ENCODE measurements at regions not wholly inside any gene's neighbourhood (a gene's known extent, or its start where the extent isn't known, plus 50 kb on each side); places are given as distances from the start of the nearest gene placed in this dataset.
"Not testable (repeated sequence)": the region's sequence is repeated elsewhere in the genome, so short reads cannot be mapped to it uniquely, and the experiment has no call there.

DNA sequence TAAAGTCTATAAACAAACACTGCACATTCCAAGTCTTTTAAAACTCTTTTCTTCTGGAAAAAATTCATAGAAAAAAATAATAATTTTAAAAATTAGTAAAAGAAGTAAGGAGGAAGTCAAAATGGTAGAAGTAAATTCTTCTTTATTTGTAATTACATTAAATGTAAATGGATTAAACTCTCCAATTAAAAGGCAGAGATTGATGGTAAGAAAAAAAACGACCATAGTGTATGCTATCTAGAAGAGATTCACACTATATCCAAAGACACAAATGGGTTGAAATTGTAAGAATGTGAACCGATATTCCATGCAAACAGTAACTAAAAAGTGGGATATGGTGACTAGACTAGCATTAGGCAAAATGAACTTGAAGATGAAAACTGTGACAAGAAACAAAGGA, 1196.1 kb upstream of the CDH2 start:
- DNase-seq (ENCODE audit: low read depth), result no peak

DNA sequence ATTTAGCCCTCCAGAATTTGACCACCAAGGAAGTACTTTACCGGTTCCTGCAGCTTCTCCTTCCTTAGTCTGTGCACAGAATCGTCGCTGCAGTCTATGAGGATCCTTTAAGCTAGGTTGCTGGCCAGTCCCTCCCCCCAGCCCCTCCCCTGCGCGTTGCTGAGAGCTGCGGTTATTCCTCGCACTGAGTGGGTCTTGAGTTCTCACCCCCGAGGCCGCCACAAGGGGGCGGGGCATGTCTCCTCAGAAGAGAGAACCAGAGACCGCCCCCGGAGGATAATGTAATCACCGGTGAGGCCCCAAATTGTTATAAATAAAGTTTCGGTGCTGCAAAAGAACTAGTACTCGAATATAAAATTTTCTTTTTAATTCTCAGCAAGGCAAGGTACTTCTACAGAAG, 1184.9 kb upstream of the CDH2 start:
- no peak for DNase-seq (ENCODE audit: low read depth)

DNA sequence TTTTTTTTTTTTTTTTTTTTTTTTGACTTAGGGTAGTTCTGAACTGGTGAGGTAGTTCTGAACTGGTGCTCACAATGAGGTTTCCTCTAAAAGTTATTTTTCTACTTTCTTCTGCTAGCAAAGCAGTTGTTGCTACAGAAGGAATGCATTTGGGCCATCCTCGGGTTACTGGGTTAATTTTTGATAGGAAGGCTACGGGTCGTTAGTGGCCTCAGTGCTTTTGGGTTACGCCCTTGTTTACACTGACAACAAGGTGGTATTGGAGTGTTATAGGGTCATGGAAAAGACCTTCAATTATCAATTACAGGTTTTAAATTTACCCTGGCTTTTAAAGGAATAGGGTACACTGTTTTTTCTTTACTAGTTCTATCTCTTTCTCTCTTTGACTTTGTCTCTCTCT, 1183.7 kb upstream of the CDH2 start:
- not testable (repeated sequence) for DNase-seq (ENCODE audit: low read depth)

DNA sequence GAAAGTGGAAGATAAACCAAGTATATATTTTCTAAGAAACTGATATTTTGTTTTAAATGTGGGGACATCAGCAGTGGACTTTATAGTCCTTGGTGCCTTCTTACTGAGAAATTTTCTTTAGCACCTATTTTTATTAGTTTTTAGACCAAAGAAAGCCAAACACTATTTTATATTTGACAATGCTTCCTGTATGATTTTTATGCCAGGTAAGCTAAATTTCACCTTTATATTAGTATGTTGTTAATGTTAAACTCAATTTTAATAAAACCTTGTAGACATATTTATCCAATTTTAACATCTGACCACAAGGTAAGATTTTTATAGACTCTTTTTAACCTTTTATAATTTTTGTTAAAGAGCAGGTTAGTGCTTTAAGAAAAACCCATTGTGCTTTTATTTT, 1182.3 kb upstream of the CDH2 start:
- not testable (repeated sequence) for DNase-seq (ENCODE audit: low read depth)

DNA sequence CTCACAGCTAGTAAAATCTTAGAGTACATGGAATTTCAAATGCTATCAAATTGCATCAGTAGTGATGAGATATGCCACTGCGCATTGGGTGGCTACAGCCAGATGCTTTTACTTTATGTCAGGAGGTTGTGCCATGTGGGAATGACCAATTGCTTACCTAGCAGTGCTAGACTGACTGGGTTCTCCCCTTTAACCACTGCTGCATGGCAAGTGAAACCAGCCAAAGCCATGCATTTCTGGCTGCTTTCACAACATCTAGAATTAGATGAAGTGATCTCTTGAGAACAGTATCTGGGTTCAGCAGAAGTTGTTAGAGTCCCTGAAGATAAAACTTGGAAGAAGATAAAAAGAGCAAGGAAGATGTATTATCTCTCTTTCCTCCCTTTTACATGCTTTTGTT, 1174.2 kb upstream of the CDH2 start:
- no peak for DNase-seq (ENCODE audit: low read depth)

DNA sequence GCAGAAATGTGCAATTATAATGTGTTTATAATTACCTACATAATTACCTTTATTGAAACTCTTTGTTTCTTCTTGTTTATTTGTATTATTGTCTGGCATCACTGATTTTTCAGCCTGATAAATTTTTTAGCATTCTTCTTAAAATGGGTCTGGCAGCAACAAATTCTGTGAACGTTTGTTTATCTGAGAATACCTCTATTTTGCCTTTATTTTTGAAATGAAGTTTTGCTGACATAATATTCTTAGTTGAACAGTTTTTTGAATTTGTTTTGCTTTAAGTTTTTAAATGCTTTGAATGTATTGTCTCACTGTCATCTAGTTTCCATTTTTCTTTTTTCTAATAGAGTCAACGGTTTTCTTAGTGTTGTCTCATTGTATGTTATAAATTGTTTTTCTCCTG, 1152.0 kb upstream of the CDH2 start:
- DNase-seq (ENCODE audit: low read depth), result no peak

DNA sequence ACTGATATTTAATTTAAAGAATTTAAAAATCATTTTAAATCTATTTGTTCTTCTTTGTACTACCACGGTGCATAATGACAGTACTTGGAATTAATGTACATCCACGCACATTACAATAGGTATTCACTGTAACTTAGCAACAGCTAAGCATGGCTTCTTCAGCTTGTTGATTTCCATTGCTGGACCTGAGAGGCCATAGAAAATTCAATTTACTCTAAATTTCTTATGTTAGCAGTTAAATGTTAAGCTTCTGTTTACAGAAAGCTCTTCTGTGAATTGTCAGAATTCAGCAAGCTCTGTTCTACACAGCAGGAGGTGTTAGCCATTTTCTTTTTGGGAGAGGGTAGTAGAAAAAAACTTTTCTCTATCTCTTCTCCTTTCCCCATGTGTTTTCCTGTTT, 1149.3 kb upstream of the CDH2 start:
- no peak for DNase-seq (ENCODE audit: low read depth)

DNA sequence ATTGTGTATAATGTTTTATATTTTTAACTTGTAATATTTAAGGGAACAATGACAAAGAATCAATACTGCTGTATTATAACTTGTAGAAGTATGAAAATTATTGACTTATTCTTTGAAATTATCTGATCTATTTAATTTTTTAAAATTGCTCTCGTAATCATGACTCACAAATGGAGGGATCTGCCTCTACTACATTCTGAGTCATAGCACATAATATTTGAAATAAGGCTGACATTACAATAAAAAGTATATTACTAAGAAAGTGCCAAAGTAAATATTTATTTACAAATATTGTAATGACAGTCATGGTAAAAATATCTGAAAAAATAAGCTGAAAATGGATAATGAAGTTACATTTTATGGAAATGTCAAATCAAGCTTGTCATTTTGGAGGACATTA, 1144.6 kb upstream of the CDH2 start:
- no peak for DNase-seq (ENCODE audit: low read depth)

DNA sequence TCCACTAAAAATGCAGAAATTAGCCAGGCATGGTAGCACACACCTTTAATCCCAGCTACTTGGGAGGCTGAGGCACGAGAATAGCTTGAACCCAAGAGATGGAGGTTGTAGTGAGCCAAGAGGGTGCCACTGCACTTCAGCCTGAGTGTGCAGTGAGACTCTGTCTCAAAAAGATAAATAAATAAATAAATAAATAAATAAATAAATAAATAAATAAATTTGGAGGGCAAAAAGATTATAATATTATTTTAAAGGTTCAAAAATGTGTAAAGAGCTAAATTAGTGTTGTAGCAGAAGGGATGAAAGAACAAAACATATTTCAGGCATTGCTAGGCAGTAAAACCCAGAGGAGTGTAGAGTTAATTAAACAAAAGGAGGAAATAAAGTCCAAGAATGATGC, 1136.4 kb upstream of the CDH2 start:
- no peak for DNase-seq (ENCODE audit: low read depth)

DNA sequence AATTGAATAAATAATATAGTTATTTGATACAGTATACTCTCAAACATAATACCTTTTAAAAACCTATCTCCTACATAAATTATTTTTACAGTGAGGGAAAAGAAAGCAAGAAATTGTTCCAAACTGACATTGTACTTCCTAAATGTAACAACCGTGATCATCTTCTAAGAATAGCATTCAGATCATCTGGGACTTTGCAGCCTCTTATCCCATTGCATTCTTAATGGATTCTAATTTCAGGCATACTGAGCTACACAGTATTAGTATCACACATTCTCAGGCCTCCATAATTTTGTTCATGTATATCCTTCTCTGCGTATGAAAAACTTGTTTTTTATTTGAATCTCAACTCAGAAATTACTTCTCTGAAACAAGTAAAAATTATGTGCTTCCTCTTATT, 1134.7 kb upstream of the CDH2 start:
- DNase-seq (ENCODE audit: low read depth), result no peak

DNA sequence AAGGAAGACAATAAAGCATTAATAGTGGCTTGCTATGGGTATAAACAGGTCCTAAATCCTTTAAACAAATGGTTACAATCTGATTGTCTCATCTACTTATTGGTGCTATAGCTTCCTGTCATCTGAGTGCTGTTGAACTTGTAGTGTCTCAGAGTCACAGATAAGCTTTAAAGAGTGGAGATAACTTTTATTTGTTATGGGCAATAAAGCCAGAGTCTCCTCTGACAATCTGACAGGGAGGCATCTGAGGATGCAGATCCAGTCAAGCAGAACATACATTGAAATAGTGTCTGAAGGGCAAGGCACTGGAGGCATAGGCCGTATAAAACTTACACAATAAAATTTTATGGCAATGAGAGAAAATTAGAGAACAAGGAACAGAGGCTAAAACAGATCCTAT, 1132.4 kb upstream of the CDH2 start:
- no peak for DNase-seq (ENCODE audit: low read depth)

DNA sequence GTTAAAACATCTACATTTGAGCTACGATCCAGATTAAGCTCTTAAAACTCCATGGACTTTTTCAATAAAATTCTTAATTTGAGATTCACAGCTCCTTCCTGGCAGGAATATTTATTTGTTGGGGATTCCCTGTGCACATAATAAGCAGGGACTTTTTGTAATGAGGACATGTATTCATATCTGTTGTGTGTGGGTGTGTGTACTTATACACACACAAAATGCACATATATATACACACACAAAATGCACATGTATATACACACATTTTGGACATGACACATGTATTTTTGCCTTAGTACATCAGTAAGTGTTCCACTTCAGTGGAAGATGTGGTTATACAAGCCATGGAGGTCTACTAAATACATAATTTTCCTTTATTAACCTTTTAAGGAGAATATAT, 1131.1 kb upstream of the CDH2 start:
- DNase-seq (ENCODE audit: low read depth), result no peak

DNA sequence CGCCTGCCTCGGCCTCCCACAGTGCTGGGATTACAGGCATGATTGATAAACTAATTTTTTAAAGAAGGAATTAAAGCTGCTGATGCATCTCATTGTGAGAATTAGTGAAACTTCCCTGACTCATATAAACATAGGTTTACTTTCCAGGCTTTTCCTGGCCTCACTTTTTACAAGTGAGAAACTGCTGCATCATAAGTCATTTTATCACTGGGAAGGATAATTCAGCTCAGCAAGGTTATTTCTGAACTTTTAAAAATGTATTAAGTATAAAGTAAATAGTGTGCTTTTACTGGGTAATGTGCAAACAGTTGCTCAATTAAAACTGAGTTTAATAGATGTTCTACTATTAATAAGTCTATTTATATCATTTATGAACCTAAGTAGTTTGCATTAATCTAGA, 1130.3 kb upstream of the CDH2 start:
- DNase-seq (ENCODE audit: low read depth), result no peak

DNA sequence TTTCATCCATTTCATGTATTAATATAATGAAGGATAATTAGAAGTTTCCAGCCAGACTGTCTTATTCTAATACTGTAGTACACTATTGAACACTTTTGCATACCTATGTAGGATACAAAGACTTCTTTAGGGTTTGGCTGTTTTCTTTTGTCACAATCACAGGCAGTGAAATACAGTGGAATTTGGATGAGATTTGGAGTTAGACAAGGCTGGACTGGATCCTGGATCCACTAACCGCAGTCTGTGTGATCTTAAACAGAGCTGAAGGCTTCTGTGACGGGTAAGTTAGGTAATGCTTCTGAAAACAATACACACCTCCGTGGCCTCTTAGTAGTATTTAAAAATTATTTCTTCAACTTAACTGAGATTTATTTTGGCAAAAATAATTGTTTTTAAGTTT, 1128.6 kb upstream of the CDH2 start:
- no peak for DNase-seq (ENCODE audit: low read depth)

DNA sequence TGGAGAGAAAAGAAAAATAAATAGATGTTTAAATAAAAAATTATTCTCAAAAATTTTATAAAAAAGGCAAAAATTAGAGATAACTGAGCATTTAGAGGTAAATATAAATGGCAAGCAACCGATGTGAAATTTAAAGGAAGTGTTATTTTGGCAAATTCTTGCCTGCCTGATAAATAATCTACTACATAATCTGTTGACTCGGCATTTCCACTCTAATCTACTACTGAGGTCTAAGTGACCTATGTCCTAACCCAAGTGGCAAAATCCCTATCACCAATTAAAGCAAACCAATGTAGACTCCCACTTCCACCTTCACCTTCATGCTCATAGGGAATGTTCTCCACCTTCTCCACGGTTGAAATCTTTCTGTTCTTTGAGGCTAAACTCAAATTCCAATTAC, 1124.1 kb upstream of the CDH2 start:
- no peak for DNase-seq (ENCODE audit: low read depth)

DNA sequence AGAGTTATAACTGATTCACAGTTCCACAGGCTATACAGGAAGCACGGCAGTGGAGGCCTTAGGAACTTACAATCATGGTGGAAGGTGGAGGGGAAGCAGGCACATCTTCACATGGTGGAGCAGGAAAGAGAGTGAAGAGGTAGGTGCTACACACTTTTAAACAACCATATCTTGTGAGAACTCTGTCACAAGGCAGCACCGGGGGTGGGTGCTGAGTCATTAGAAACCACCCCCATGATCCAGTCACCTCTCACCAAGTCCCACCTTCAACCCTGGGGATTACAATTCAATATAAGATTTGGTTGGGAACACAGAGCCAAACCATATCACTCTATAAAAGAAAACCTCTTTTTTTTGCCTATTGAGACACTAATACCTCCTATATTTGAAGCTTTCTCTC, 1108.5 kb upstream of the CDH2 start:
- DNase-seq (ENCODE audit: low read depth), result no peak

DNA sequence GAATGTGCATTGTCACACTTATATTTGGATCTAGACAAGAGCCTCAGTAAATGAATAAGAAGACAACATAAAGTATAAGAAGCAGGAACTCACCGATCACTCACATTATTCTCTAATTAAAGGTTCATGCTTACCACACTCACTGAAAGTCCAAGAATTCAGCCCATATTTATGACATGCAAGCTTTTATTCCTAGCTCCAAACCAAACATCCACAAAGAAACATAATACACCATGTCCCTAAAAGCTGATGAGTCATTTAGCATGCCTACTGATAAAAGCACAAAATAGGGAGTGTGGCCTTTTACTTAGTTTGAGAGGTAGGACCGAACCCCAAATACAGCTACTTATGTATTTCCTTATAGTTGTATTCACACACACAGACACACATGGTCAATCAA, 1094.6 kb upstream of the CDH2 start:
- DNase-seq (ENCODE audit: low read depth), result peak; percentile 4

DNA sequence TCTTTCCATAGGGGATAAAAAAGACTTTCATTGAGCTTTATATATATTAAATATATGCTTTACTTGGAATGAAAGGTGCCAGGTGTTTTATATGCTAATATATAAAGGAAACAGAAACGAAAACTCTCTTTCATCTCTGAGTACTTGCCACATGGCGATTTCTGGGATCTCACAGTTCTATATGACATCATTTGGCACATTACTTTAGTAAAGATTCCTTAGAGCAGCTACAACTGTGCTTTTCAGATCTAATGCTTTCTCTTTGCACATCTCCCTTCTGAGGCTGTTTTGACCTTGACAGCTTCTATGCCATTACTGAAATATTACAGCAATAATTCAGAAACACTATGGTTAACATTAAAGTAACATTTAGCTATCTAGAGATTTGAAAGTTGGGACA, 1082.9 kb upstream of the CDH2 start:
- no peak for DNase-seq (ENCODE audit: low read depth)

DNA sequence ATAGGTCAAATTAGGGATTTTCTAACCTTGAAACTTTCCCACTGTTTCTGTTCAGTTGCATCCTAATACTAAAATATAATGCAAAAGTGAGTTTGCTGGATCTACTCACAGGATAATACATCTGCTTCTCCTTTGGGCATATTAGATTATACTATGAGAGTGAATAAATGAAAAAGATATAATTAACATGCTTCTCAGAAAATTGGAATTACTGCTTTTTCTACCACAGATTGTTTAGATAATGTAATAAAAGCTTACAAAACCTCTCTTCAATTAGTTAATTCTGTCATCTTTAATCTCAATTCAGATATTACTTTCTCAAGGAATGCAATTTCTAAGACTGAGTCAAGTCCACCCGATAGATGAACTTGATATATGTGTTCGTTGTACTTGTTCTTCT, 1077.2 kb upstream of the CDH2 start:
- no peak for DNase-seq (ENCODE audit: low read depth)

DNA sequence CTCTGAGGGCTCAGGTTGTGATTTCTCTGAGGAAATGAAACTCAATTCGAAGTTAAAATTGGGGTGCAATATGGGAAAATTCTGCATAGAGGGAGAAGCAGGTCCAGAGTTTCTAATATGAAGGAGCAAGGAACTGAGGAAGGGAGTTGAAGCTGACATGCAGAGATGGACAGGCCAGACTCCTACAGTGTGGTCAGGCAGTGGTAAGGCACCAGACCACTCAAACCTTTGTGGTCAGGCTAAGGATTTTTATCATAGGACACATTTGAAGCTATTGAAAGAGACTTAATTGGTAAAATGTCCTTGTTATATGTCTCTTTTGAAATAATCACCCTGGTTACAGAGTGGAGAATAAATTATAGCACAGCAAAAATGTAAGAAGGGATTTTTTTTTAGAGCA, 1074.8 kb upstream of the CDH2 start:
- no peak for DNase-seq (ENCODE audit: low read depth)

DNA sequence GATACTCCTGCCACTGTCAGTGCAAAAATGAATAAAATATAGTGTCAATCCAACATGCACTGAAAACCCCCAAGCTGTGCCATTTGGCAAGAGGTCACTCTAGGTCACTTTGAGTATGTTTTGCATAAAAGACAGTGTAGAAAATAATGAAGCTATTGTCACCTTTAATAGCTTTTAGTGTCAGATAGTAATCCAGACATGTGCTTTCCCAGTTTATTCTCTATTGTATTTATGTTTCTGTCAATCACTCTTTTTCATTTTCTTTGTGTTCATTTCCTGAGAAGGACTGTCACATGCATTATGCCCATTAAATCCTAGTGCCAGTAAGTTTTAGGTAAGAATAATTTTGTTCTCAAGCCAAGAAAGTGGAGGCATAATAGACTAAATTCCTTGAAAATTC, 1073.9 kb upstream of the CDH2 start:
- no peak for DNase-seq (ENCODE audit: low read depth)

DNA sequence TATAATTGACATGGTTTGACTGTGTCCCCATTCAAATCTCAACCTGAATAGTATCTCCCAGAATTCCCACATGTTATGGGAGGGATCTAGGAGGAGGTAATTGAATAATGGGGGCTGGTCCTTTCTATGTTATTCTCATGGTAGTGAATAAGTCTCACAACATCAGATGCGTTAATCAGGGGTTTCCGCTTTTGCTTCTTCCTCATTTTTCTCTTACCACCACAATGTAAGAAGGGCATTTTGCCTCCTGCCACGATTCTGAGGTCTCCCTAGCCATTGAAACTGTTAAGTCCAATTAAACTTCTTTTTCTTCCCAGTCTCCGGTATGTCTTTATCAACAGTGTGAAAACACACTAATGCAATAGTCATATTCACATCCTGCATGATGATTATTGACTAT, 1073.3 kb upstream of the CDH2 start:
- no peak for DNase-seq (ENCODE audit: low read depth)

DNA sequence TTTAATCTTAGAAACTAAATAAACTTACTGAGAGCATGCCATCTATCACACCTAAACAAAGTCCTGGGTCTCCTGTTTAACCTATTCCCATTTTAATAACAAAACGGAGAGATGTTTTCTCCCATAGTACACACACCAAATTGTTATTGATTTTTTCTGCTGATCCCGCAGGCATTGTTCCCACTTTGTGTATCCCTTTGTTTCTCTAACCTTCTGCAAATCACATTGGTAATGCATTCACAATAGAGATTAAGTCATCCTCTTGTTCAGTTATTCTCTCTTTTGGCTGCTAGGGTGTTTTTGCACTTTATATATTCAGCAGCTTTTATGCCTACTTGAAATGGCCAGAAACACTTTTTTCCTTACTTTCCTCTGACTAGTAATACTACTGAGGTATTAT, 1071.9 kb upstream of the CDH2 start:
- DNase-seq (ENCODE audit: low read depth), result no peak

DNA sequence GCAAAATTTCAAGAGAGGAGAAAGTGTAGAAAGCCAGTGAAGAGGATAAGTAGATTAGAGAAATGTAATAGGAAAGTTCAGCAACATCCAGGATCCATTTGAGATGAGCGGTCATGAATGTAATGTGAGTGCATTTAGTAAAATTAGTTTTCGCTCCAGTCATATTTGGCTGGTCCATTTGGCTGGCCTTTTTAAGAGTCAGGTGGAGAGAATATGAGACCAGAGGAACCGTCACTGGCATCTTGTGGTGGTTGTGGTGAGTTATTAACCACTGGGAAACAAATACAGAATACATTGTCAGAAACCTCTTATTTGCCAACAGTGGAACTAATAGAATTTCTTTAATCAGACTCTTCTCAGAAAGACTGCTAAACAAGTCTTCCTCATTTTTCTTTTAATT, 1064.3 kb upstream of the CDH2 start:
- DNase-seq (ENCODE audit: low read depth), result no peak

DNA sequence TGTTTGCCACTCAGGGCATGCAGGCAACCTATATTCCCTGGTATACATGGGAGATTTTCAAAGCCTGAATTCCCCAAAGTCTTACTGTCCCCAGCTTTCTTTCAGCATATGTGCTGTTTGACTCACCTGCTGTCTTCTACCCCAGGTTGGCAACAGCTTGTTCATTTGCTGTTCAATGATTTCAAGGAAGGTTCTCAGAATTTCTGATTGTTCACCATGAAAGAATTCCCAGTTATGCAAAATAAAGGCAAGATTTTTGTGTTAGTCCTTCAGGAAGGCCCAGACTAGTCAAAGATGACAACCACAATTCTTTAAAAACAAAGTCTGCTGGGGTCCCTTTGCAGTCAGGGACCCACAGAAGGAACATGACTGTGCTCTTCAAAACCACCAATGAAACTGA, 1057.8 kb upstream of the CDH2 start:
- DNase-seq (ENCODE audit: low read depth), result no peak

DNA sequence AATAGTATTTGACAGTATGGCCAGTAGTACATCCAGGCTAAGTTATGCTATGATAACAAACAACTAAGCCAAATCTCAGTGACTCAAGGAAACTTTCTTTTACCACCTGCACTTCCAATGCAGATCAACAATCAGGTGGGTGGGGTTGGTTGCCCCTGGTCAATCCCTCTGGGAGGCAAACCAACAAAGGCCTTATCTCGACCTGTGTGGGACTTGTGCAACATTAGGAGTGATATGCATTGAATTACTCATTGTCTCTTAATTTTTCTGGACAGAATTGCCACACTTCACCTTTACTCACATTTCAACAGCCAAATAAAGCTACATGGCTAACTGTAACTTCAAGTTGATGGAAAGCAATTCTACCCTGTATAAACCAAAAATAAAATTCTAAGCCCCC, 1049.3 kb upstream of the CDH2 start:
- DNase-seq (ENCODE audit: low read depth), result no peak

Data from GM04503 (cell line).